ENCODE measurements at regions not wholly inside any gene's neighbourhood (a gene's known extent, or its start where the extent isn't known, plus 50 kb on each side); places are given as distances from the start of the nearest gene placed in this dataset.

GRCh38 chr13:46473806-46474205 lies 79.2 kb upstream of the LRCH1 start:
- no peak for TF ChIP-seq TEAD4 (IDR thresholded peaks at IDR 0.05)
- TF ChIP-seq RAD21 (IDR thresholded peaks at IDR 0.05; ENCODE audit: low read depth), result no peak
- TF ChIP-seq EGR1 (IDR thresholded peaks at IDR 0.05), result no peak
- TF ChIP-seq CEBPB (IDR thresholded peaks at IDR 0.05), result no peak
- no peak for TF ChIP-seq NFIC (IDR thresholded peaks at IDR 0.05)
- TF ChIP-seq EP300 (IDR thresholded peaks at IDR 0.05; ENCODE audit: borderline replicate concordance), result no peak
- no peak for TF ChIP-seq FOXM1 (IDR thresholded peaks at IDR 0.05; ENCODE audit: borderline replicate concordance, low read depth)
- no peak for TF ChIP-seq TAF1 (IDR thresholded peaks at IDR 0.05; ENCODE audit: low read depth)
- no peak for TF ChIP-seq REST (IDR thresholded peaks at IDR 0.05; ENCODE audit: low read depth)
- TF ChIP-seq ZBTB7A (IDR thresholded peaks at IDR 0.05; ENCODE audit: low read depth), result no peak
- TF ChIP-seq YY1 (IDR thresholded peaks at IDR 0.05; ENCODE audit: low read depth), result no peak
- TF ChIP-seq TCF12 (IDR thresholded peaks at IDR 0.05; ENCODE audit: low read depth), result no peak
- TF ChIP-seq MAX (IDR thresholded peaks at IDR 0.05), result no peak
- no peak for TF ChIP-seq CREB1 (IDR thresholded peaks at IDR 0.05; ENCODE audit: low read depth)
- TF ChIP-seq USF1 (IDR thresholded peaks at IDR 0.05), result no peak

- no peak for TF ChIP-seq ZBTB7A (IDR thresholded peaks at IDR 0.05; ENCODE audit: low read depth)
- no peak for TF ChIP-seq CEBPB (IDR thresholded peaks at IDR 0.05)
- no peak for TF ChIP-seq USF1 (IDR thresholded peaks at IDR 0.05)
- TF ChIP-seq CREB1 (IDR thresholded peaks at IDR 0.05; ENCODE audit: low read depth), result no peak
These were observed 80.6 kb upstream of the LRCH1 start for GRCh38 chr13:46472384-46472783.

GRCh38 chr13:46468570-46469463 lies 81.8 kb upstream of the RUBCNL start:
- TF ChIP-seq REST (IDR thresholded peaks at IDR 0.05; ENCODE audit: low read depth) (no peak), YY1 (IDR thresholded peaks at IDR 0.05; ENCODE audit: low read depth) (no peak), TAF1 (IDR thresholded peaks at IDR 0.05; ENCODE audit: low read depth) (no peak), EP300 (IDR thresholded peaks at IDR 0.05; ENCODE audit: borderline replicate concordance) (no peak), CREB1 (IDR thresholded peaks at IDR 0.05; ENCODE audit: low read depth) (no peak), RAD21 (IDR thresholded peaks at IDR 0.05; ENCODE audit: low read depth) (no peak), TCF12 (IDR thresholded peaks at IDR 0.05; ENCODE audit: low read depth) (no peak), EGR1 (IDR thresholded peaks at IDR 0.05) (no peak)

- no peak for TF ChIP-seq CEBPB (IDR thresholded peaks at IDR 0.05)
- TF ChIP-seq EP300 (IDR thresholded peaks at IDR 0.05; ENCODE audit: borderline replicate concordance), result no peak
- no peak for TF ChIP-seq ZBTB7A (IDR thresholded peaks at IDR 0.05; ENCODE audit: low read depth)
- no peak for TF ChIP-seq EGR1 (IDR thresholded peaks at IDR 0.05)
- no peak for TF ChIP-seq REST (IDR thresholded peaks at IDR 0.05; ENCODE audit: low read depth)
- TF ChIP-seq MAX (IDR thresholded peaks at IDR 0.05), result no peak
- TF ChIP-seq NFIC (IDR thresholded peaks at IDR 0.05), result no peak
- no peak for TF ChIP-seq CREB1 (IDR thresholded peaks at IDR 0.05; ENCODE audit: low read depth)
- TF ChIP-seq TAF1 (IDR thresholded peaks at IDR 0.05; ENCODE audit: low read depth), result no peak
- TF ChIP-seq RAD21 (IDR thresholded peaks at IDR 0.05; ENCODE audit: low read depth), result no peak
- TF ChIP-seq YY1 (IDR thresholded peaks at IDR 0.05; ENCODE audit: low read depth), result no peak
- no peak for TF ChIP-seq FOXM1 (IDR thresholded peaks at IDR 0.05; ENCODE audit: borderline replicate concordance, low read depth)
- no peak for TF ChIP-seq TEAD4 (IDR thresholded peaks at IDR 0.05)
- TF ChIP-seq USF1 (IDR thresholded peaks at IDR 0.05), result no peak
- no peak for TF ChIP-seq TCF12 (IDR thresholded peaks at IDR 0.05; ENCODE audit: low read depth)
These were observed 76.7 kb upstream of the RUBCNL start for GRCh38 chr13:46463719-46464118.
